MM.1S (cell line): ENCODE measurements at regions not wholly inside any gene's neighbourhood (a gene's known extent, or its start where the extent isn't known, plus 50 kb on each side); places are given as distances from the start of the nearest gene placed in this dataset.

Source experiments
- DNase-seq: peaks from one replicate; pipeline ENCODE4 v3.0.0-alpha.2; 2015
- H2AFZ ChIP-seq: fragments of 300-600 bp; sonication (generic); 2 replicates; pipeline ENCODE4 v1.6.0; 2016; ENCODE audit warnings: antibody characterized with exemption, low read length
- H3F3A ChIP-seq: fragments of 300-600 bp; sonication (generic); 2 replicates; pipeline ENCODE4 v1.6.1; 2016; ENCODE audit warnings: mild to moderate bottlenecking, antibody characterized with exemption, low read length, moderate library complexity, mixed read lengths; ENCODE audit not compliant: insufficient read depth
- H3K27ac ChIP-seq: fragments of 300-600 bp; sonication (generic); 2 replicates; pipeline ENCODE4 v1.5.1; 2016; ENCODE audit warnings: mild to moderate bottlenecking, low read length
- H3K27me3 ChIP-seq: fragments of 300-600 bp; sonication (generic); replicated peaks from 2 replicates; pipeline ENCODE4 v1.6.0; 2016; ENCODE audit warnings: low read length; ENCODE audit not compliant: insufficient read depth
- H3K36me3 ChIP-seq: fragments of 300-600 bp; sonication (generic); replicated peaks from 2 replicates; pipeline ENCODE4 v1.6.1; 2016; ENCODE audit warnings: mild to moderate bottlenecking, low read length, mixed read lengths; ENCODE audit not compliant: insufficient read depth
- H3K4me1 ChIP-seq: fragments of 300-600 bp; sonication (generic); 2 replicates; pipeline ENCODE4 v1.6.1; 2016; ENCODE audit warnings: low read length, mixed read lengths
- H3K4me2 ChIP-seq: fragments of 300-600 bp; sonication (generic); 2 replicates; pipeline ENCODE4 v1.6.0; 2016; ENCODE audit warnings: low read depth, low read length
- H3K4me3 ChIP-seq: fragments of 300-600 bp; sonication (generic); 2 replicates; pipeline ENCODE4 v1.5.1; 2016; ENCODE audit warnings: low read length, mixed read lengths
- H3K79me2 ChIP-seq: fragments of 300-600 bp; sonication (generic); 2 replicates; pipeline ENCODE4 v1.6.1; 2016; ENCODE audit warnings: mixed run types, low read length, mixed read lengths
- H3K9ac ChIP-seq: fragments of 300-600 bp; sonication (generic); 2 replicates; pipeline ENCODE4 v1.6.1; 2016; ENCODE audit warnings: low read length, mixed read lengths
- H3K9me2 ChIP-seq: fragments of 300-600 bp; sonication (generic); replicated peaks from 2 replicates; pipeline ENCODE4 v1.6.1; 2016; ENCODE audit warnings: mild to moderate bottlenecking, low read length, mixed read lengths; ENCODE audit not compliant: insufficient read depth
- H3K9me3 ChIP-seq: fragments of 300-600 bp; sonication (generic); replicated peaks from 2 replicates; pipeline ENCODE4 v1.6.1; 2016; ENCODE audit warnings: mild to moderate bottlenecking, low read length, mixed read lengths; ENCODE audit not compliant: insufficient read depth
- H4K20me1 ChIP-seq: fragments of 300-600 bp; sonication (generic); 2 replicates; pipeline ENCODE4 v1.6.1; 2016; ENCODE audit warnings: mild to moderate bottlenecking, low read length, moderate library complexity, mixed read lengths; ENCODE audit not compliant: insufficient read depth
- CTCF ChIP-seq: fragments of 300-600 bp; sonication (generic); IDR thresholded peaks from 2 replicates; pipeline ENCODE4 v1.5.1; 2016; ENCODE audit warnings: antibody characterized with exemption, low read length, mixed read lengths
- EZH2 ChIP-seq: fragments of 300-600 bp; sonication (generic); optimal IDR thresholded peaks from 2 replicates; pipeline ENCODE3; 2017; ENCODE audit warnings: low read depth, mild to moderate bottlenecking, antibody characterized with exemption, low read length, mixed read lengths
- EZH2phosphoT487 ChIP-seq: fragments of 300-600 bp; sonication (generic); IDR thresholded peaks from 2 replicates; pipeline ENCODE4 v1.6.1; 2018; ENCODE audit warnings: antibody characterized with exemption, low read length

GRCh38 chr5:179437341-179438001 lies 92.2 kb upstream of the ADAMTS2 start:
- Histone ChIP-seq H3K27me3 (peaks cover 18% of the 10 kb centered on the region), H3K9me2 (no peaks in the 10 kb centered on the region), H3K9me3 (no peaks in the 10 kb centered on the region), H2AFZ (no peak overlapping the region), H3K36me3 (no peaks in the 10 kb centered on the region), H3K27ac (no peak overlapping the region), H3F3A (no peaks in the 10 kb centered on the region), H4K20me1 (no peaks in the 10 kb centered on the region), H3K79me2 (no peaks in the 10 kb centered on the region), H3K4me2 (no peak overlapping the region), H3K9ac (no peak overlapping the region), H3K4me3 (no peak overlapping the region), H3K4me1 (no peaks in the 10 kb centered on the region)
- no peak for DNase-seq
- no peak for TF ChIP-seq CTCF
- TF ChIP-seq EZH2, result no peak
- no peak for TF ChIP-seq EZH2phosphoT487

- Histone ChIP-seq H3K9me3 (no peaks in the 10 kb centered on the region), H3K4me2 (no peak overlapping the region), H3K9me2 (no peaks in the 10 kb centered on the region), H3F3A (no peaks in the 10 kb centered on the region), H3K27ac (no peak overlapping the region), H3K4me1 (no peaks in the 10 kb centered on the region), H3K4me3 (no peak overlapping the region), H3K36me3 (no peaks in the 10 kb centered on the region), H3K79me2 (no peaks in the 10 kb centered on the region), H2AFZ (no peak overlapping the region), H4K20me1 (no peaks in the 10 kb centered on the region), H3K9ac (no peak overlapping the region), H3K27me3 (peaks cover 23% of the 10 kb centered on the region)
- DNase-seq, result no peak
- TF ChIP-seq CTCF (no peak), EZH2 (no peak), EZH2phosphoT487 (no peak)
These were observed 91.3 kb upstream of the ADAMTS2 start for GRCh38 chr5:179436321-179437122.

GRCh38 chr5:179435731-179436315 lies 90.6 kb upstream of the ADAMTS2 start:
- Histone ChIP-seq H3F3A (no peaks in the 10 kb centered on the region), H3K9me3 (no peaks in the 10 kb centered on the region), H3K9ac (no peak overlapping the region), H3K9me2 (no peaks in the 10 kb centered on the region), H3K36me3 (no peaks in the 10 kb centered on the region), H4K20me1 (no peaks in the 10 kb centered on the region), H2AFZ (no peak overlapping the region), H3K27ac (no peak overlapping the region), H3K79me2 (no peaks in the 10 kb centered on the region), H3K4me2 (no peak overlapping the region), H3K27me3 (peaks cover 23% of the 10 kb centered on the region), H3K4me1 (no peaks in the 10 kb centered on the region), H3K4me3 (no peak overlapping the region)
- DNase-seq, result no peak
- no peak for TF ChIP-seq EZH2
- no peak for TF ChIP-seq EZH2phosphoT487
- TF ChIP-seq CTCF, result no peak
